ENCODE measurements at regions not wholly inside any gene's neighbourhood (a gene's known extent, or its start where the extent isn't known, plus 50 kb on each side); places are given as distances from the start of the nearest gene placed in this dataset.

DNA sequence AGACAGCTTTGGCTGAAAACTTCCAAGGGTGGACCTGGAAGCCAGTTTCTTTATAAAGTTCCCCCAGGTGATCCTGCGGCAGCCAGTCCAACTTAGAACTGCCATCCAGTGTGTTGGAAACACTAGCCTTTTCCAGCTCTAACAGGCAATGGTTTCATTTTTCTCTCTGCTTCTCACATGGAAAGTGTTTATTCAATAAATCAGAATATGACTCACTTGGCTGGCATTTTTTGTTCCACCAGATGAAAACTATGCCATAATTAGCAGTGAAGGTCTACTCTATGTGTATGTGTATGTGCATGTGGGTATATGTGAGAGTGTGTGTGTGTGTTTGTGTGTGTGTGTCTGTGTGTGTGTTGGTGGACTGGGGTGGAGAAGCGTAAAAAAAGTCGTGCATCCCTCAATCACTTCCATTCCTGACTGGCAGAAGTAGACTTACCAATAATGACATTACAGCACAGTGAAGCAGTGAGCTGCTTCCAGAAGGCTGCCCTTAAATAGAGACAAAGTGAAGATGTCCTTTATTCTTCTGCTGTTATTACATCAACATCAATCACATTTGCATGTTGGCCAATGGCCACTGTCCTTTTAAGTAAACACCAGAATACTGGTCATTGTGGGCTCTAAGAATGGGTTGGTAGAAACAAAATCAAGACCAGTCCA is 90.9 kb upstream of the SETBP1 start:
- no peaks in the 10 kb centered on the region for H4K20me1 ChIP-seq (ENCODE audit: control insufficient read depth, insufficient read depth, low read length, poor library complexity, severe bottlenecking)
- 100% methylated on average over 1 of the region's 3 CpGs for WGBS (ENCODE audit: insufficient coverage)
- H3K4me3 Mint-ChIP-seq = no peak overlapping the region
- H3K9me3 Mint-ChIP-seq (ENCODE audit: insufficient read depth) = no peaks in the 10 kb centered on the region
- ATAC-seq (ENCODE audit: low read depth) (no peak), DNase-seq (no peak)
- H3K36me3 ChIP-seq (replicated peaks in 1 of 2; ENCODE audit: control extremely low read depth in 1 of 2, control insufficient read depth in 1 of 2, extremely low read depth in 1 of 2, insufficient read depth in 2 of 2, low read length in 1 of 2) = no peaks in the 10 kb centered on the region
- intact Hi-C loops (cut with micrococcal nuclease) = no loop called here
- H3K4me2 ChIP-seq (replicated peaks; ENCODE audit: low read depth, low read length, poor library complexity, severe bottlenecking) = no peak overlapping the region
- POLR2A ChIA-PET = interaction anchor here (0.6 kb wide), 1 partner anchor 405 kb away, joined by 7 read pairs; no protein-coding TSS in a partner anchor
- H3K4me1 ChIP-seq (ENCODE audit: control insufficient read depth in 2 of 2, insufficient read depth in 2 of 2, low read length in 2 of 2) = no peaks in the 10 kb centered on the region
- TF ChIP-seq EZH2 (IDR thresholded peaks at IDR 0.05; ENCODE audit: borderline replicate concordance, insufficient read depth, low read depth, low read length, poor library complexity, severe bottlenecking) = no peak
- no peak for TF ChIP-seq CTCF (IDR thresholded peaks at IDR 0.05)
- H3K27me3 Mint-ChIP-seq = no peaks in the 10 kb centered on the region
- H3K27ac ChIP-seq (ENCODE audit: low read length in 2 of 2) = no peak overlapping the region
- no peaks in the 10 kb centered on the region for H3K4me1 Mint-ChIP-seq
- no peaks in the 10 kb centered on the region for H3K79me2 ChIP-seq (ENCODE audit: control insufficient read depth, insufficient read depth, low read length)
- H3K27me3 ChIP-seq (replicated peaks in 1 of 4; ENCODE audit: control extremely low read depth in 1 of 4, control insufficient read depth in 3 of 4, insufficient read depth in 4 of 4, low read length in 3 of 4) = no peaks in the 10 kb centered on the region
- CTCF ChIA-PET = interaction anchor here (3.1 kb wide), 1 partner anchor 11 kb away, joined by 8 read pairs; no protein-coding TSS in a partner anchor
- H2AFZ ChIP-seq (ENCODE audit: insufficient read depth, low read depth, low read length, poor library complexity, severe bottlenecking) = no peak overlapping the region
- no peak overlapping the region for H3K9ac ChIP-seq (ENCODE audit: low read length)
- no peak overlapping the region for H3K4me3 ChIP-seq (ENCODE audit: control extremely low read depth in 1 of 5, extremely low read depth in 1 of 5, insufficient read depth in 1 of 5, low read depth in 2 of 5, low read length in 4 of 5)
- no peaks in the 10 kb centered on the region for H3K9me3 ChIP-seq (ENCODE audit: control extremely low read depth in 1 of 3, control insufficient read depth in 2 of 3, insufficient read depth in 1 of 3, low read length in 2 of 3)
- H3K27ac Mint-ChIP-seq = no peak overlapping the region

DNA sequence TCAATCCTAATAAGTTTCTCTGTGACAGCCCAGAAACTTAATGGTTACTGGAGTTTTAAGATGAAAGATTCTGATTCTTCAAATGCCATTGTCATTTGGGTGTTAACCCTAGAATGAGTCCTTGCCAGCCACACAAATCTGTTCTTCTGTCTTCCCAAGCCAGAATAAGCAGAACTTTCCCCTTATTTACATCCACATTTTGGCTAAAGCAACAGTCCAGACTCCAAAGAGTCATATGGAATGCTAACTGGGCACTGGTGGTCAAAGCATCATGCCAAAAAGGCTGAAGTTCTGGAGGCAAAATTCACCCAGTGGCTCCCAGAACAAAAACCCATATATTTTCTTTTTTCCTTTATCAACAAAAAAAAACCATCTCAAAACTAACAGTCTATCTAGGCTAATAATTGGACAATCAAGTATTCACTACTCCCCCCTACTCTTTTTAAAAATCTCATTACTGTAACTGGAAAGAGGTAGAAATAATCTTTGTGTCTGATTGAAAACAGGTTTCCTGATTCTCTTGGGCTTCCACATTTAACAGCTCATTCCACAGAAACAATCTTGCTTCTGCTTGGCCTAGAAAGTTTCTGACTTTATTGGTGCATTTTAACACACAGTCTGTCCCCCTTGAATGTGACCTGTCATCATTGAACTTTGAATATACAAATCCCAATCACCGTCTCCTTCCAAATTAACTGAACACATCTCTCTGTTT is 89.6 kb upstream of the SETBP1 start:
- Mint-ChIP-seq H3K27ac (no peak overlapping the region), H3K27me3 (no peaks in the 10 kb centered on the region), H3K4me3 (no peak overlapping the region), H3K9me3 (ENCODE audit: insufficient read depth) (no peaks in the 10 kb centered on the region), H3K4me1 (peaks cover 2% of the 10 kb centered on the region)
- no peak overlapping the region for H3K27ac ChIP-seq (ENCODE audit: low read length in 2 of 2)
- no CpG with 5 or more reads among the region's 1 CpG for WGBS (ENCODE audit: insufficient coverage)
- H2AFZ ChIP-seq (ENCODE audit: insufficient read depth, low read depth, low read length, poor library complexity, severe bottlenecking) = no peak overlapping the region
- H3K4me1 ChIP-seq (ENCODE audit: control insufficient read depth in 2 of 2, insufficient read depth in 2 of 2, low read length in 2 of 2) = no peaks in the 10 kb centered on the region
- H3K27me3 ChIP-seq (replicated peaks in 1 of 4; ENCODE audit: control extremely low read depth in 1 of 4, control insufficient read depth in 3 of 4, insufficient read depth in 4 of 4, low read length in 3 of 4) = no peaks in the 10 kb centered on the region
- H4K20me1 ChIP-seq (ENCODE audit: control insufficient read depth, insufficient read depth, low read length, poor library complexity, severe bottlenecking) = no peaks in the 10 kb centered on the region
- no peak for ATAC-seq (ENCODE audit: low read depth)
- TF ChIP-seq EZH2 (IDR thresholded peaks at IDR 0.05; ENCODE audit: borderline replicate concordance, insufficient read depth, low read depth, low read length, poor library complexity, severe bottlenecking) (no peak), CTCF (IDR thresholded peaks at IDR 0.05) (no peak)
- no peaks in the 10 kb centered on the region for H3K79me2 ChIP-seq (ENCODE audit: control insufficient read depth, insufficient read depth, low read length)
- H3K4me3 ChIP-seq (ENCODE audit: control extremely low read depth in 1 of 5, extremely low read depth in 1 of 5, insufficient read depth in 1 of 5, low read depth in 2 of 5, low read length in 4 of 5) = no peak overlapping the region
- no peak overlapping the region for H3K4me2 ChIP-seq (replicated peaks; ENCODE audit: low read depth, low read length, poor library complexity, severe bottlenecking)
- H3K9me3 ChIP-seq (ENCODE audit: control extremely low read depth in 1 of 3, control insufficient read depth in 2 of 3, insufficient read depth in 1 of 3, low read length in 2 of 3) = no peaks in the 10 kb centered on the region
- H3K9ac ChIP-seq (ENCODE audit: low read length) = no peak overlapping the region
- intact Hi-C loops (cut with micrococcal nuclease) = no loop called here
- POLR2A ChIA-PET = no interaction called here
- no peaks in the 10 kb centered on the region for H3K36me3 ChIP-seq (replicated peaks in 1 of 2; ENCODE audit: control extremely low read depth in 1 of 2, control insufficient read depth in 1 of 2, extremely low read depth in 1 of 2, insufficient read depth in 2 of 2, low read length in 1 of 2)
- CTCF ChIA-PET = no interaction called here
- no peak for DNase-seq

Measured in B cell (primary cell).